ENCODE measurements at regions not wholly inside any gene's neighbourhood (a gene's known extent, or its start where the extent isn't known, plus 50 kb on each side); places are given as distances from the start of the nearest gene placed in this dataset.

- TF ChIP-seq ARID5B (CRISPR knock-in tag; IDR thresholded peaks at IDR 0.05) (peak; percentile 63), NRL (CRISPR knock-in tag; IDR thresholded peaks at IDR 0.05; ENCODE audit: borderline replicate concordance) (no peak)
These were observed 633.6 kb upstream of the UBE2E2 start (continued) for GRCh38 chr3:22569570-22569969.

- H3K79me2 ChIP-seq (ENCODE audit: insufficient read depth, low read length): no peaks in the 10 kb centered on the region
- no TSS peak for BruUV-seq (replicated peaks)
- intact Hi-C loops (cut with micrococcal nuclease; ENCODE audit: unreplicated experiment): no loop called here
- no peak for FAIRE-seq
- no peak overlapping the region for H3K9ac ChIP-seq (ENCODE audit: insufficient read depth, low read depth, low read length)
- CTCF ChIA-PET (ENCODE audit: low intra/inter-chr PET ratio, low total read pairs): no interaction called here
- H3K27me3 ChIP-seq (ENCODE audit: control insufficient read depth in 1 of 2, insufficient read depth in 2 of 2, low read length in 2 of 2): no peaks in the 10 kb centered on the region
- no peak overlapping the region for H3K4me3 ChIP-seq (replicated peaks in 1 of 3; ENCODE audit: insufficient read depth in 1 of 3, low read depth in 2 of 3, low read length in 3 of 3)
- H3K9me3 ChIP-seq (ENCODE audit: low read length): peaks cover 4% of the 10 kb centered on the region; the same call in 1 of the 2 replicates
- no peak for ATAC-seq
- no peak overlapping the region for H3K4me2 ChIP-seq (ENCODE audit: low read depth, low read length)
- H2AFZ ChIP-seq (ENCODE audit: low read length): no peak overlapping the region
- H4K20me1 ChIP-seq (ENCODE audit: insufficient read depth, low read length): no peaks in the 10 kb centered on the region
- POLR2A ChIA-PET: no interaction called here
- no peak for DNase-seq (ENCODE audit: low spot score)
- H3K27ac ChIP-seq (ENCODE audit: extremely low read length, insufficient read depth, low read length): no peak overlapping the region
- H3K4me1 ChIP-seq (ENCODE audit: insufficient read depth, low read length): peaks cover 16% of the 10 kb centered on the region; the same call in 1 of the 2 replicates
- in situ Hi-C loops (cut with HindIII; ENCODE audit: extremely low pct_ligation_motif_present, low pct_unique_long_range_greater_than_20kb): no loop called here
- no peaks in the 10 kb centered on the region for H3K36me3 ChIP-seq (replicated peaks in 1 of 2; ENCODE audit: control insufficient read depth in 1 of 2, insufficient read depth in 2 of 2, low read length in 2 of 2)
- TF ChIP-seq ZNF430 (CRISPR knock-in tag; IDR thresholded peaks at IDR 0.05): no peak
- no peak for TF ChIP-seq BORCS8-MEF2B (CRISPR knock-in tag; IDR thresholded peaks at IDR 0.05)
- no peak for TF ChIP-seq PBX2 (CRISPR knock-in tag; IDR thresholded peaks at IDR 0.05)
- no peak for TF ChIP-seq BATF2 (CRISPR knock-in tag; IDR thresholded peaks at IDR 0.05)
- no peak for TF ChIP-seq ZNF609 (CRISPR knock-in tag; IDR thresholded peaks at IDR 0.05; ENCODE audit: borderline replicate concordance)
These were observed 622.1 kb upstream of the UBE2E2 start for GRCh38 chr3:22581007-22581406.

Data from HepG2 (cell line).